ENCODE measurements at regions not wholly inside any gene's neighbourhood (a gene's known extent, or its start where the extent isn't known, plus 50 kb on each side); places are given as distances from the start of the nearest gene placed in this dataset.

GRCh38 chr4:54427826-54428225 is 198.7 kb downstream of the PDGFRA start:
- dilution Hi-C loops (cut with HindIII; ENCODE audit: low sequenced_read_pairs, unreplicated experiment), result no loop called here
- H3K36me3 ChIP-seq (ENCODE audit: control insufficient read depth, insufficient read depth, low read length), result no peaks in the 10 kb centered on the region
- intact Hi-C loops (cut with micrococcal nuclease), result no loop called here
- H2BK20ac ChIP-seq (ENCODE audit: low read depth, low read length), result no peak overlapping the region
- in situ Hi-C loops (cut with MboI; ENCODE audit: low sequenced_read_pairs), result no loop called here
- no peaks in the 10 kb centered on the region for H3K9me3 ChIP-seq (ENCODE audit: control insufficient read depth, insufficient read depth, low read length)
- no peak overlapping the region for H3K27ac ChIP-seq (ENCODE audit: insufficient read depth, low read length)
- no peak overlapping the region for H4K8ac ChIP-seq (ENCODE audit: low read depth in 2 of 2, low read length in 2 of 2)
- H4K5ac ChIP-seq (ENCODE audit: low read depth, low read length), result no peak overlapping the region
- no peaks in the 10 kb centered on the region for H3K9me1 ChIP-seq (ENCODE audit: insufficient read depth, low read length)
- peak; percentile 38; the same call in 1 of the 2 replicates for TF ChIP-seq MAFK (IDR thresholded peaks at IDR 0.05; ENCODE audit: low read depth, low read length)
- TF ChIP-seq FOS (IDR thresholded peaks at IDR 0.05; ENCODE audit: low read depth, low read length), result no peak
- no peak for DNase-seq
- H3K14ac ChIP-seq (replicated peaks; ENCODE audit: low read depth, low read length), result no peak overlapping the region
- no peak overlapping the region for H2BK5ac ChIP-seq (ENCODE audit: low read depth, low read length, poor library complexity, severe bottlenecking)
- H2AK5ac ChIP-seq (ENCODE audit: low read depth, low read length), result no peak overlapping the region
- H3K4me2 ChIP-seq (ENCODE audit: low read depth, low read length), result no peak overlapping the region
- H2AFZ ChIP-seq (replicated peaks; ENCODE audit: low read length, poor library complexity), result no peak overlapping the region
- no peak overlapping the region for H4K91ac ChIP-seq (ENCODE audit: insufficient read depth, low read depth, low read length)
- H3K18ac ChIP-seq (ENCODE audit: low read depth, low read length), result no peak overlapping the region
- no peak overlapping the region for H2AK9ac ChIP-seq (replicated peaks; ENCODE audit: low read depth, low read length, poor library complexity)
- no peak overlapping the region for H2BK120ac ChIP-seq (ENCODE audit: low read depth, low read length)
- no peak overlapping the region for H3K23ac ChIP-seq (ENCODE audit: low read depth, low read length)
- H3K4me3 ChIP-seq (ENCODE audit: insufficient read depth, low read depth, low read length), result no peak overlapping the region
- H3K4ac ChIP-seq (ENCODE audit: low read depth, low read length), result no peak overlapping the region
- POLR2A ChIA-PET (ENCODE audit: unreplicated experiment), result no interaction called here
- no peak for ATAC-seq (ENCODE audit: low read depth)
- H3K27me3 ChIP-seq (ENCODE audit: control insufficient read depth, insufficient read depth, low read length), result peaks cover 20% of the 10 kb centered on the region
- H3K79me1 ChIP-seq (ENCODE audit: low read depth in 1 of 2, low read length in 2 of 2), result no peaks in the 10 kb centered on the region
- BruUV-seq (replicated peaks), result no TSS peak
- CTCF ChIA-PET, result no interaction called here
- no peak overlapping the region for H3K9ac ChIP-seq (ENCODE audit: low read depth, low read length)
- no peaks in the 10 kb centered on the region for H4K20me1 ChIP-seq (ENCODE audit: insufficient read depth, low read length)
- H2BK15ac ChIP-seq (ENCODE audit: low read depth, low read length), result no peak overlapping the region
- 60% methylated on average over 1 of the region's 2 CpGs; no CpG with 5 or more reads in 1 of the 2 experiments for WGBS, 2 experiments (ENCODE audit: extremely low coverage in 2 of 2, insufficient read length in 1 of 2)
- H3K56ac ChIP-seq (ENCODE audit: extremely low read depth, insufficient read depth, low read length), result no peak overlapping the region
- no peaks in the 10 kb centered on the region for H3K4me1 ChIP-seq (ENCODE audit: control insufficient read depth, insufficient read depth, low read length)

All from IMR-90 (cell line).